Gastrocnemius medialis (tissue), 4 donors: ENCODE measurements at regions not wholly inside any gene's neighbourhood (a gene's known extent, or its start where the extent isn't known, plus 50 kb on each side); places are given as distances from the start of the nearest gene placed in this dataset.

Experiments used
- ATAC-seq, 2 donors: fragments of 150-250 bp; one replicate each; pipeline ENCODE4 v1.9.1; 2016
- DNase-seq, 2 donors: peaks; one replicate each; pipeline ENCODE4 v3.0.0-alpha.2; 2019
- H3K27ac ChIP-seq, 4 donors: fragments of 200-600 bp; sonication (generic); 1 replicate in 1 of 4; 2 replicates in 3 of 4; pipeline ENCODE4 v1.5.1; 2016 to 2018; ENCODE audit warnings: mild to moderate bottlenecking in 2 of 4, moderate library complexity in 1 of 4
- H3K27me3 ChIP-seq, 3 donors: fragments of 200-600 bp; sonication (generic) in 2 of 3; 1 replicate in 1 of 3; 2 replicates in 2 of 3; pipeline versions ENCODE4 v1.5.1 to v1.6.0; 2016 to 2019; ENCODE audit warnings: mild to moderate bottlenecking in 1 of 3, moderate library complexity in 1 of 3
- H3K36me3 ChIP-seq, 2 donors: fragments of 200-600 bp; sonication (generic) in 1 of 2; one replicate each; pipeline ENCODE4 v1.5.1; 2017 to 2018
- H3K4me1 ChIP-seq, 2 donors: fragments of 200-600 bp; sonication (generic) in 1 of 2; one replicate each; pipeline ENCODE4 v1.5.1; 2016 to 2017; ENCODE audit warnings: mild to moderate bottlenecking in 2 of 2
- H3K4me3 ChIP-seq, 4 donors: fragments of 200-600 bp; sonication (generic) in 3 of 4; 1 replicate in 1 of 4; 2 replicates in 3 of 4; pipeline ENCODE4 v1.5.1; 2016 to 2019; ENCODE audit warnings: mild to moderate bottlenecking in 2 of 4
- H3K9me3 ChIP-seq, 3 donors: fragments of 200-600 bp; sonication (generic) in 2 of 3; 1 replicate in 1 of 3; 2 replicates in 2 of 3; pipeline ENCODE4 v1.5.1; 2016 to 2019
- POLR2A ChIP-seq, 2 donors: fragments of 450-650 bp; IDR thresholded peaks; one replicate each; pipeline ENCODE4 v1.6.1; 2017; ENCODE audit warnings: antibody characterized with exemption in 2 of 2, mild to moderate bottlenecking in 2 of 2, moderate library complexity in 2 of 2
- in situ Hi-C, 4 donors: fragments of 200-750 bp; cut with MboI; loops; one replicate each; pipeline versions ENCODE4 v1.15.0 to v1.8.0; 2017; ENCODE audit warnings: low sequenced_read_pairs in 4 of 4
- intact Hi-C: fragments of 100-400 bp; cut with DNase I; formaldehyde crosslinking; loops from one replicate; pipeline ENCODE4 v1.15.1; 2023; ENCODE audit warnings: low total_unique reads
- TF ChIP-seq, protein P1 (sequence below), 5 experiments: fragments of 450-650 bp in 3 of 5; fragments of 200-600 bp in 2 of 5; sonication (generic) in 2 of 5; IDR thresholded peaks in 4 of 5; conservative IDR thresholded peaks in 1 of 5; 1 replicate in 4 of 5; 2 replicates in 1 of 5; pipeline ENCODE4 v1.5.1; 2016 to 2019; ENCODE audit warnings: antibody characterized with exemption in 5 of 5, mild to moderate bottlenecking in 3 of 5, moderate library complexity in 3 of 5

GRCh38 chr3:21826416-21826815 lies 75.4 kb upstream of the ZNF385D start:
- no peak for ATAC-seq
- no peak overlapping the region for H3K27ac ChIP-seq
- no peaks in the 10 kb centered on the region for H3K4me1 ChIP-seq
- no peak for TF ChIP-seq POLR2A (IDR thresholded peaks at IDR 0.05)
- TF ChIP-seq, protein P1, sequence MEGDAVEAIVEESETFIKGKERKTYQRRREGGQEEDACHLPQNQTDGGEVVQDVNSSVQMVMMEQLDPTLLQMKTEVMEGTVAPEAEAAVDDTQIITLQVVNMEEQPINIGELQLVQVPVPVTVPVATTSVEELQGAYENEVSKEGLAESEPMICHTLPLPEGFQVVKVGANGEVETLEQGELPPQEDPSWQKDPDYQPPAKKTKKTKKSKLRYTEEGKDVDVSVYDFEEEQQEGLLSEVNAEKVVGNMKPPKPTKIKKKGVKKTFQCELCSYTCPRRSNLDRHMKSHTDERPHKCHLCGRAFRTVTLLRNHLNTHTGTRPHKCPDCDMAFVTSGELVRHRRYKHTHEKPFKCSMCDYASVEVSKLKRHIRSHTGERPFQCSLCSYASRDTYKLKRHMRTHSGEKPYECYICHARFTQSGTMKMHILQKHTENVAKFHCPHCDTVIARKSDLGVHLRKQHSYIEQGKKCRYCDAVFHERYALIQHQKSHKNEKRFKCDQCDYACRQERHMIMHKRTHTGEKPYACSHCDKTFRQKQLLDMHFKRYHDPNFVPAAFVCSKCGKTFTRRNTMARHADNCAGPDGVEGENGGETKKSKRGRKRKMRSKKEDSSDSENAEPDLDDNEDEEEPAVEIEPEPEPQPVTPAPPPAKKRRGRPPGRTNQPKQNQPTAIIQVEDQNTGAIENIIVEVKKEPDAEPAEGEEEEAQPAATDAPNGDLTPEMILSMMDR (IDR thresholded peaks at IDR 0.05 in 4 of 5, conservative IDR thresholded peaks at IDR 0.05 in 1 of 5), result no peak
- no peaks in the 10 kb centered on the region for H3K27me3 ChIP-seq
- no peak overlapping the region for H3K4me3 ChIP-seq
- in situ Hi-C loops, result no loop called here
- no peaks in the 10 kb centered on the region for H3K9me3 ChIP-seq
- no peaks in the 10 kb centered on the region for H3K36me3 ChIP-seq
- DNase-seq, result no peak
- intact Hi-C loops, result no loop called here

- no peaks in the 10 kb centered on the region for H3K27me3 ChIP-seq
- no peak overlapping the region for H3K27ac ChIP-seq
- intact Hi-C loops (no loop called here), in situ Hi-C loops (no loop called here)
- no peaks in the 10 kb centered on the region for H3K9me3 ChIP-seq
- no peak overlapping the region for H3K4me3 ChIP-seq
- no peaks in the 10 kb centered on the region for H3K4me1 ChIP-seq
- ATAC-seq (no peak), DNase-seq (no peak)
- no peaks in the 10 kb centered on the region for H3K36me3 ChIP-seq
- no peak for TF ChIP-seq POLR2A (IDR thresholded peaks at IDR 0.05)
- TF ChIP-seq, protein P1 (IDR thresholded peaks at IDR 0.05 in 4 of 5, conservative IDR thresholded peaks at IDR 0.05 in 1 of 5), result no peak
Measured at GRCh38 chr3:21830541-21830940, 79.5 kb upstream of the ZNF385D start.

GRCh38 chr3:21835264-21835663 lies 84.3 kb upstream of the ZNF385D start:
- Histone ChIP-seq H3K4me1 (peaks cover 0 to 4% of the 10 kb centered on the region in 2 donors), H3K27ac (no peak overlapping the region), H3K36me3 (no peaks in the 10 kb centered on the region), H3K9me3 (no peaks in the 10 kb centered on the region), H3K27me3 (no peaks in the 10 kb centered on the region), H3K4me3 (no peak overlapping the region)
- ATAC-seq (no peak), DNase-seq (no peak)
- in situ Hi-C loops, result no loop called here
- intact Hi-C loops, result no loop called here
- TF ChIP-seq POLR2A (IDR thresholded peaks at IDR 0.05), result no peak
- TF ChIP-seq, protein P1 (IDR thresholded peaks at IDR 0.05 in 4 of 5, conservative IDR thresholded peaks at IDR 0.05 in 1 of 5), result no peak

- intact Hi-C loops, result no loop called here
- no peak overlapping the region for H3K27ac ChIP-seq
- in situ Hi-C loops, result no loop called here
- H3K4me1 ChIP-seq, result peaks cover 0 to 12% of the 10 kb centered on the region in 2 donors
- H3K4me3 ChIP-seq, result no peak overlapping the region
- no peaks in the 10 kb centered on the region for H3K36me3 ChIP-seq
- H3K9me3 ChIP-seq, result no peaks in the 10 kb centered on the region
- no peak for DNase-seq
- TF ChIP-seq, protein P1 (IDR thresholded peaks at IDR 0.05 in 4 of 5, conservative IDR thresholded peaks at IDR 0.05 in 1 of 5), result no peak
- no peak for TF ChIP-seq POLR2A (IDR thresholded peaks at IDR 0.05)
- ATAC-seq, result no peak
- H3K27me3 ChIP-seq, result no peaks in the 10 kb centered on the region
Measured at GRCh38 chr3:21836227-21836626, 85.2 kb upstream of the ZNF385D start.

- no peak for DNase-seq
- no peak for ATAC-seq
- Histone ChIP-seq H3K27me3 (no peaks in the 10 kb centered on the region), H3K4me1 (peaks cover 0 to 12% of the 10 kb centered on the region in 2 donors), H3K4me3 (no peak overlapping the region), H3K36me3 (no peaks in the 10 kb centered on the region), H3K9me3 (no peaks in the 10 kb centered on the region), H3K27ac (peak overlapping the region in 2 of 4 donors; percentile 22 to 45)
- in situ Hi-C loops (no loop called here), intact Hi-C loops (no loop called here)
- TF ChIP-seq, protein P1 (IDR thresholded peaks at IDR 0.05 in 4 of 5, conservative IDR thresholded peaks at IDR 0.05 in 1 of 5), result no peak
- no peak for TF ChIP-seq POLR2A (IDR thresholded peaks at IDR 0.05)
Measured at GRCh38 chr3:21839176-21839575, 88.2 kb upstream of the ZNF385D start.
